ENCODE measurements at regions not wholly inside any gene's neighbourhood (a gene's known extent, or its start where the extent isn't known, plus 50 kb on each side); places are given as distances from the start of the nearest gene placed in this dataset.

DNA sequence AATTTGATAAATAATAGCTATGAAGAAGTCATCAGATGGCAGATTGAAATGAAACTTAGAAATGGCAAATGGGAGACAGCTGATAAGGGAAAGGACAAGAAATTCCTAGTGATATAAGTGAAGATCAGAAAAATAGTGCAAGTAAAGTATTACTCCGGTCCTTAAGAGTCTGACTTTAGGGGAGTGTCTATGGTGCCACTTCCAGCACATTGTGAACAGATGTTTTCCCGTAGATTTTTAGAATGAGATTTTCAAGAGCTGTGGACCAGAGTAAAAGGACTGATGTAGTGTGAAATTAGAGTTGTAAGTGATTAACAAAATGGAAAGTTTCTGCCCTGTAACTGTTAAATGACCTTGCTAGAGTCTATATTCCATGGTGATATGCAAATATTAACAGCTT, 974.8 kb upstream of the TENM4 start:
- Histone ChIP-seq H3K79me2 (ENCODE audit: control insufficient read depth, insufficient read depth, low read length) (no peaks in the 10 kb centered on the region), H3K36me3 (ENCODE audit: control insufficient read depth in 2 of 2, insufficient read depth in 2 of 2, low read length in 1 of 2) (no peaks in the 10 kb centered on the region), H3K27ac (ENCODE audit: control insufficient read depth, insufficient read depth) (no peak overlapping the region), H3K9me3 (replicated peaks; ENCODE audit: control insufficient read depth, insufficient read depth, low read length) (no peaks in the 10 kb centered on the region), H4K20me1 (ENCODE audit: control insufficient read depth, insufficient read depth) (no peaks in the 10 kb centered on the region), H3K9ac (ENCODE audit: control insufficient read depth, insufficient read depth, low read length) (no peak overlapping the region), H2AFZ (ENCODE audit: control insufficient read depth, low read depth, low read length) (no peak overlapping the region), H3K27me3 (replicated peaks in 1 of 2; ENCODE audit: control insufficient read depth in 2 of 2, insufficient read depth in 2 of 2, low read length in 1 of 2) (no peaks in the 10 kb centered on the region), H3K4me3 (no peak overlapping the region), H3K4me2 (ENCODE audit: control insufficient read depth, insufficient read depth) (no peak overlapping the region), H3K4me1 (ENCODE audit: control insufficient read depth, insufficient read depth, low read length) (no peaks in the 10 kb centered on the region)
- ATAC-seq (no peak), FAIRE-seq (no peak), DNase-seq (ENCODE audit: low read depth, low spot score) (no peak)
- ChIA-PET SMC1A (ENCODE audit: uncharacterized antibody, unreplicated experiment) (interaction anchor here (1.0 to 3.2 kb wide), 2 partner anchors 8 to 17 kb away, joined by 3 to 16 read pairs; no protein-coding TSS in a partner anchor), CTCF (interaction anchor here (0.8 to 1.1 kb wide), 2 partner anchors 9 to 64 kb away, joined by 3 read pairs; no protein-coding TSS in a partner anchor), POLR2A (interaction anchor here (0.9 kb wide), 1 partner anchor 11 kb away, joined by 3 read pairs; no protein-coding TSS in a partner anchor), RAD21 (ENCODE audit: unreplicated experiment) (interaction anchor here (0.6 to 1.1 kb wide), 4 partner anchors 8 to 21 kb away, joined by 3 to 4 read pairs (median 3); no protein-coding TSS in a partner anchor)
- WGBS (ENCODE audit: insufficient coverage, insufficient replicate concordance, low lambda C conversion rate, missing lambda C conversion rate) = 34% methylated on average over 2 of the region's 2 CpGs
- TF ChIP-seq, protein P1, sequence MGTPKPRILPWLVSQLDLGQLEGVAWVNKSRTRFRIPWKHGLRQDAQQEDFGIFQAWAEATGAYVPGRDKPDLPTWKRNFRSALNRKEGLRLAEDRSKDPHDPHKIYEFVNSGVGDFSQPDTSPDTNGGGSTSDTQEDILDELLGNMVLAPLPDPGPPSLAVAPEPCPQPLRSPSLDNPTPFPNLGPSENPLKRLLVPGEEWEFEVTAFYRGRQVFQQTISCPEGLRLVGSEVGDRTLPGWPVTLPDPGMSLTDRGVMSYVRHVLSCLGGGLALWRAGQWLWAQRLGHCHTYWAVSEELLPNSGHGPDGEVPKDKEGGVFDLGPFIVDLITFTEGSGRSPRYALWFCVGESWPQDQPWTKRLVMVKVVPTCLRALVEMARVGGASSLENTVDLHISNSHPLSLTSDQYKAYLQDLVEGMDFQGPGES (IDR thresholded peaks at IDR 0.05) = no peak
- no peak for TF ChIP-seq LARP7 (IDR thresholded peaks at IDR 0.05)
- TF ChIP-seq HDGF (IDR thresholded peaks at IDR 0.05) = no peak
- TF ChIP-seq RB1 (IDR thresholded peaks at IDR 0.05; ENCODE audit: borderline replicate concordance) = no peak
- TF ChIP-seq, protein P2, sequence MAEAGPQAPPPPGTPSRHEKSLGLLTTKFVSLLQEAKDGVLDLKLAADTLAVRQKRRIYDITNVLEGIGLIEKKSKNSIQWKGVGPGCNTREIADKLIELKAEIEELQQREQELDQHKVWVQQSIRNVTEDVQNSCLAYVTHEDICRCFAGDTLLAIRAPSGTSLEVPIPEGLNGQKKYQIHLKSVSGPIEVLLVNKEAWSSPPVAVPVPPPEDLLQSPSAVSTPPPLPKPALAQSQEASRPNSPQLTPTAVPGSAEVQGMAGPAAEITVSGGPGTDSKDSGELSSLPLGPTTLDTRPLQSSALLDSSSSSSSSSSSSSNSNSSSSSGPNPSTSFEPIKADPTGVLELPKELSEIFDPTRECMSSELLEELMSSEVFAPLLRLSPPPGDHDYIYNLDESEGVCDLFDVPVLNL (IDR thresholded peaks at IDR 0.05; ENCODE audit: low read depth, low read length) = no peak
- no peak for TF ChIP-seq RAD51 (IDR thresholded peaks at IDR 0.05)
- no peak for TF ChIP-seq RCOR1 (conservative IDR thresholded peaks at IDR 0.05; ENCODE audit: low read depth, low read length)
- TF ChIP-seq, protein P3, sequence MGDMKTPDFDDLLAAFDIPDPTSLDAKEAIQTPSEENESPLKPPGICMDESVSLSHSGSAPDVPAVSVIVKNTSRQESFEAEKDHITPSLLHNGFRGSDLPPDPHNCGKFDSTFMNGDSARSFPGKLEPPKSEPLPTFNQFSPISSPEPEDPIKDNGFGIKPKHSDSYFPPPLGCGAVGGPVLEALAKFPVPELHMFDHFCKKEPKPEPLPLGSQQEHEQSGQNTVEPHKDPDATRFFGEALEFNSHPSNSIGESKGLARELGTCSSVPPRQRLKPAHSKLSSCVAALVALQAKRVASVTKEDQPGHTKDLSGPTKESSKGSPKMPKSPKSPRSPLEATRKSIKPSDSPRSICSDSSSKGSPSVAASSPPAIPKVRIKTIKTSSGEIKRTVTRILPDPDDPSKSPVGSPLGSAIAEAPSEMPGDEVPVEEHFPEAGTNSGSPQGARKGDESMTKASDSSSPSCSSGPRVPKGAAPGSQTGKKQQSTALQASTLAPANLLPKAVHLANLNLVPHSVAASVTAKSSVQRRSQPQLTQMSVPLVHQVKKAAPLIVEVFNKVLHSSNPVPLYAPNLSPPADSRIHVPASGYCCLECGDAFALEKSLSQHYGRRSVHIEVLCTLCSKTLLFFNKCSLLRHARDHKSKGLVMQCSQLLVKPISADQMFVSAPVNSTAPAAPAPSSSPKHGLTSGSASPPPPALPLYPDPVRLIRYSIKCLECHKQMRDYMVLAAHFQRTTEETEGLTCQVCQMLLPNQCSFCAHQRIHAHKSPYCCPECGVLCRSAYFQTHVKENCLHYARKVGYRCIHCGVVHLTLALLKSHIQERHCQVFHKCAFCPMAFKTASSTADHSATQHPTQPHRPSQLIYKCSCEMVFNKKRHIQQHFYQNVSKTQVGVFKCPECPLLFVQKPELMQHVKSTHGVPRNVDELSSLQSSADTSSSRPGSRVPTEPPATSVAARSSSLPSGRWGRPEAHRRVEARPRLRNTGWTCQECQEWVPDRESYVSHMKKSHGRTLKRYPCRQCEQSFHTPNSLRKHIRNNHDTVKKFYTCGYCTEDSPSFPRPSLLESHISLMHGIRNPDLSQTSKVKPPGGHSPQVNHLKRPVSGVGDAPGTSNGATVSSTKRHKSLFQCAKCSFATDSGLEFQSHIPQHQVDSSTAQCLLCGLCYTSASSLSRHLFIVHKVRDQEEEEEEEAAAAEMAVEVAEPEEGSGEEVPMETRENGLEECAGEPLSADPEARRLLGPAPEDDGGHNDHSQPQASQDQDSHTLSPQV (IDR thresholded peaks at IDR 0.05) = no peak
- in situ Hi-C loops (cut with MboI) (no loop called here), intact Hi-C loops (cut with micrococcal nuclease; ENCODE audit: unreplicated experiment) (no loop called here)
- no TSS peak for BruUV-seq (replicated peaks)
